22Rv1 (cell line): ENCODE measurements at regions not wholly inside any gene's neighbourhood (a gene's known extent, or its start where the extent isn't known, plus 50 kb on each side); places are given as distances from the start of the nearest gene placed in this dataset.

Experiments
- CTCF ChIP-seq: fragments of 450-650 bp; IDR thresholded peaks from 2 replicates; pipeline ENCODE4 v1.5.1; 2017; ENCODE audit warnings: mild to moderate bottlenecking
- ZFX ChIP-seq: fragments of 450-650 bp; IDR thresholded peaks from 2 replicates; pipeline ENCODE4 v1.6.1; 2017; ENCODE audit warnings: antibody characterized with exemption, borderline replicate concordance

DNA sequence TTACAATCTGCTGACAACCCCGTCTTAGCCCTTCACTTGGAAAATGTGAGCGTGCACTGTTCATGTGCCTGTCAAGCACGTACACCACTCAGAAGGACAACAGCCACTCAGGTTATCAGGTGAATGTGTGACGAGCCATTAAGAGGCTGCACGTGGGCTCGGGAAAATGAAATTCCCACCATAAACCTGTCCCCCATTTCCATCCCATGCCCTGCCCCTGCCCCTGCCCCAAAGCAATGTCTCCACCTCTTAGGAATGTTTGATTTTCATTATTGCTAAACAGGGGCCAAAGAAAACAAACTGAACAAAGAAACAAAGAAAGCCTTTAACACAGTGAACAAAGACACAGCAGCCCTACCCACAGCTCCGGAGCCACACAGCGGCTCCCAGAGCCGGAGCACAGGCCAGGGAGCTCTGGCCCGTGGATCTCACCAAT, 90.5 kb downstream of the TMEM18 start:
- TF ChIP-seq CTCF (no peak), ZFX (no peak)
